HepG2 (cell line): ENCODE measurements at regions not wholly inside any gene's neighbourhood (a gene's known extent, or its start where the extent isn't known, plus 50 kb on each side); places are given as distances from the start of the nearest gene placed in this dataset.

Experiments
- ATAC-seq: fragments of 200-7000 bp; cut with Tn5 transposase; 3 replicates; pipeline ENCODE4 v1.9.1; 2020; ENCODE audit warnings: mild to moderate bottlenecking, moderate library complexity
- BruUV-seq: library from RNA; stranded (reverse); fragments of 400-500 nt; replicated peaks from 2 replicates; lab custom pipeline; 2021; lab: Mats Ljungman, UMichigan
- CTCF ChIA-PET: fragments of 300-600 bp; formaldehyde crosslinking; extraction: SDS; loops from one replicate; lab custom pipeline; 2021; ENCODE audit warnings: low total read pairs, inconsistent platforms, low intra/inter-chr PET ratio; lab: Yijun Ruan, JAX
- POLR2A ChIA-PET: fragments of 350-600 bp; sonication (Branson Sonifier 250); formaldehyde crosslinking; loops from one replicate; lab custom pipeline; 2020; ENCODE audit warnings: antibody characterized with exemption, inconsistent platforms; lab: Yijun Ruan, JAX
- DNase-seq: peaks from one replicate; pipeline ENCODE4 v3.0.0-alpha.2; 2015; ENCODE audit warnings: low spot score
- FAIRE-seq: peaks from 3 replicates; lab custom pipeline; 2011; peaks lifted over from hg19 to GRCh38; lab: Jason Lieb, UNC
- H2AFZ ChIP-seq: one replicate; pipeline ENCODE4 v1.6.1; 2011; ENCODE audit warnings: low read length, inconsistent platforms
- H3K27ac ChIP-seq: fragments of 300-600 bp; 3 replicates; pipeline ENCODE4 v1.8.0; 2011; ENCODE audit warnings: mixed run types, mild to moderate bottlenecking, mixed read lengths, low read length, inconsistent platforms; ENCODE audit not compliant: insufficient read depth; ENCODE audit errors: extremely low read length
- H3K27me3 ChIP-seq, 2 experiments: fragments of 200-600 bp in 1 of 2; 2 replicates in 1 of 2; 3 replicates in 1 of 2; pipeline versions ENCODE4 v1.6.0 to v1.8.0; 2011; ENCODE audit warnings: low read length in 2 of 2, mild to moderate bottlenecking in 2 of 2, moderate library complexity in 2 of 2, inconsistent platforms in 1 of 2; ENCODE audit not compliant: insufficient read depth in 2 of 2, control insufficient read depth in 1 of 2
- H3K36me3 ChIP-seq, 2 experiments: fragments of 200-600 bp in 1 of 2; replicated peaks in 1 of 2; 2 replicates in 1 of 2; 3 replicates in 1 of 2; pipeline versions ENCODE4 v1.5.1 to v1.8.0; 2011; ENCODE audit warnings: low read length in 2 of 2, inconsistent platforms in 1 of 2; ENCODE audit not compliant: insufficient read depth in 2 of 2, control insufficient read depth in 1 of 2
- H3K4me1 ChIP-seq: 2 replicates; pipeline ENCODE4 v1.5.1; 2012; ENCODE audit warnings: low read length, inconsistent platforms; ENCODE audit not compliant: insufficient read depth
- H3K4me2 ChIP-seq: 2 replicates; pipeline ENCODE4 v1.6.0; 2011; ENCODE audit warnings: low read depth, low read length, inconsistent platforms
- H3K4me3 ChIP-seq, 3 experiments: fragments of 200-600 bp in 1 of 3; sonication (generic), shearing (Covaris generic) in 1 of 3; replicated peaks in 1 of 3; 2 replicates each; pipeline ENCODE4 v1.5.1; 2011 to 2016; ENCODE audit warnings: low read length in 3 of 3, inconsistent platforms in 2 of 3, low read depth in 2 of 3, mild to moderate bottlenecking in 2 of 3, control low read depth in 1 of 3, mixed read lengths in 1 of 3; ENCODE audit not compliant: insufficient read depth in 1 of 3
- H3K79me2 ChIP-seq: one replicate; pipeline ENCODE4 v1.6.1; 2011; ENCODE audit warnings: low read length, inconsistent platforms; ENCODE audit not compliant: insufficient read depth
- H3K9ac ChIP-seq: 2 replicates; pipeline ENCODE4 v1.6.0; 2011; ENCODE audit warnings: mild to moderate bottlenecking, low read depth, low read length, inconsistent platforms; ENCODE audit not compliant: insufficient read depth
- H3K9me3 ChIP-seq: 2 replicates; pipeline ENCODE4 v1.5.1; 2012; ENCODE audit warnings: mild to moderate bottlenecking, low read length
- H4K20me1 ChIP-seq: 2 replicates; pipeline ENCODE4 v1.6.0; 2011; ENCODE audit warnings: inconsistent platforms, mild to moderate bottlenecking, low read length, moderate library complexity; ENCODE audit not compliant: insufficient read depth
- SP140L ChIP-seq: sonication (generic); formaldehyde crosslinking; IDR thresholded peaks from 2 replicates; pipeline ENCODE4 v1.4.0; 2020; ENCODE audit warnings: missing genetic modification reagents, borderline replicate concordance
- ZBED4 ChIP-seq: sonication (generic); formaldehyde crosslinking; IDR thresholded peaks from 2 replicates; pipeline ENCODE4 v1.4.0; 2020; ENCODE audit warnings: missing genetic modification reagents, borderline replicate concordance
- ZFP36 ChIP-seq: fragments of 150-350 bp; IDR thresholded peaks from 2 replicates; pipeline ENCODE4 v1.6.1; 2018; ENCODE audit warnings: borderline replicate concordance, low read length, low read depth; ENCODE audit not compliant: partially characterized antibody
- ZNF629 ChIP-seq: sonication (generic); formaldehyde crosslinking; conservative IDR thresholded peaks from 2 replicates; pipeline ENCODE4 v1.5.0; 2020; ENCODE audit warnings: missing genetic modification reagents
- ZNF773 ChIP-seq: sonication (generic); formaldehyde crosslinking; IDR thresholded peaks from 2 replicates; pipeline ENCODE4 v1.4.0; 2020; ENCODE audit warnings: missing genetic modification reagents, borderline replicate concordance
- WGBS: methylation state at CpG from one replicate; pipeline ENCODE4 v1.1.6; 2017; ENCODE audit warnings: low lambda C conversion rate; 5-methylcytosine and 5-hydroxymethylcytosine counted together
- in situ Hi-C: cut with HindIII; loops from 2 replicates; pipeline ENCODE4 v1.10.0; 2017; ENCODE audit warnings: low pct_unique_long_range_greater_than_20kb; ENCODE audit not compliant: extremely low pct_ligation_motif_present
- intact Hi-C: fragments of 100-400 bp; cut with micrococcal nuclease; formaldehyde crosslinking; loops from one replicate; pipeline ENCODE4 v1.10.0; 2022; ENCODE audit not compliant: unreplicated experiment

GRCh38 chr2:10504370-10504993 is 56.4 kb upstream of the ODC1 start:
- ATAC-seq (no peak), DNase-seq (no peak), FAIRE-seq (no peak)
- Histone ChIP-seq H3K4me1 (no peaks in the 10 kb centered on the region), H3K9ac (no peak overlapping the region), H3K27ac (no peak overlapping the region), H3K4me2 (no peak overlapping the region), H3K36me3 (no peaks in the 10 kb centered on the region), H3K4me3 (no peak overlapping the region), H3K27me3 (peaks cover 13 to 77% of the 10 kb centered on the region in 2 experiments; a peak in 4 of 5 replicates), H4K20me1 (no peaks in the 10 kb centered on the region; the same call in 1 of the 2 replicates), H3K9me3 (no peaks in the 10 kb centered on the region), H2AFZ (no peak overlapping the region), H3K79me2 (no peaks in the 10 kb centered on the region)
- in situ Hi-C loops: no loop called here
- WGBS: 38% methylated on average over 15 of the region's 16 CpGs
- intact Hi-C loops: no loop called here
- no peak for TF ChIP-seq ZBED4 (CRISPR knock-in tag)
- TF ChIP-seq ZNF629 (CRISPR knock-in tag): peak; percentile 62
- no peak for TF ChIP-seq ZNF773
- no peak for TF ChIP-seq ZFP36
- no peak for TF ChIP-seq SP140L (CRISPR knock-in tag)
- ChIA-PET CTCF (no interaction called here), POLR2A (interaction anchor here (1.2 kb wide), 1 partner anchor 55 kb away, joined by 3 read pairs; no protein-coding TSS in a partner anchor)
- no TSS peak for BruUV-seq
